ENCODE measurements at regions not wholly inside any gene's neighbourhood (a gene's known extent, or its start where the extent isn't known, plus 50 kb on each side); places are given as distances from the start of the nearest gene placed in this dataset.

DNA sequence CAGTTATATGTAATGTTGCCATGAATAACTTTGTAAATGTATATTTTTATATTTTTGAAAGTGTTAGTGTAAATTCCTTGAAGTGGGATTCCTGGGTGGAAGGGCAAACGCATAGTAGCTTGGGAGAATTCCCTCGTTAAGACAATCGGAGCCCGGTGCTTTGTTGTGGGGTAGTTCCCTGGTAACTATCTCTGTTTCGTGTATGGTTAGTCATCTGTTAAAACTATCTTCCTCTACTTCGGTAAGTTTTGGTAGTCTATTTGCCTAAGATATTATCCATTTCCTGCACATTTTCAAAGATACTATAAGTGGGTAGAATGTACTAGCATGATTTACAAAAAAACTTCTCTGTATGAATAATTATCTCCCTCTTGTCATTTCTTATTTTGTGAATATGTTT lies 113.8 kb upstream of the NRXN1 start:
- DNase-seq, result no peak

DNA sequence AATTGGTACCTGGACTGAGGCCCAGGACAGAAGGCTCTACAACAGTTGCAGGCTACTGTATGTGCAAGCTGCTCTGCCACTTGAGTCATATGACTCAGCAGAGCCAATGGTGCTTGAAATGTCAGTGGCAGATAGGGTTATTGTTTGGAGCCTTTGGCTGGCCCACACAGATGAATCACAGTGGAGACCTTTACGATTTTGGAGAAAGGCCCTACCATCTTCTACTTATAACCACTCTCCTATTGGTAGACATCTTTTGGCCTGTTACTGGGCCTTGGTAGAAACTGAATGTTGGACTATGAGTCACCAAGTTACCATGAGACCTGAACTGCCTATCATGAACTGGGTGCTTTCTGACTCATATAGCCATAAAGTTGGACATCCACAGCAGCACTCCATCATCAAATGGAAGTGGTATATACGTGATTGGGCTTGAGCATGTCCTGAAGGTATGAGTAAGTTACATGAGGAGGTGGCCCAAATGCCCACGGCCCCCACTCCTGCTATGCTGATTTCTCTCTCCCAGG lies 88.9 kb upstream of the NRXN1 start:
- DNase-seq, result no peak

DNA sequence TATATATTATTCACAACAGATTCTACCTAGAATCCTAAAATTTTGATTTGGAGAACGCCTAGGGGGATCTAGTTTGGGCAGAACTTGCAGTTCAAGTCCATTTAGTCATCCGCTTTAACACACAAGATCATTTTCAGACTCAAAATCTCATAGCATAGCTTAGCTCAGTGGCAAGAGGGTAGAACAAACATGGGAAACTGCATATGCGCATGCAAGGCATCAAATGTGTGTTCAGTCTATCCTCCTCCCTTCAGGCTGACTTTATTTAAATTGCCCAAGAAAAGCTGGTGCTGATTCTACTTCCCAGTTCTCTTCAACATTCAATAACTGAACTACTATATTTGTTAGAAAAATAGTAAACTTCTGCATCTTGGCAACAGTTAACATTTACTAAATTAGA lies 79.6 kb upstream of the NRXN1 start:
- no peak for DNase-seq

DNA sequence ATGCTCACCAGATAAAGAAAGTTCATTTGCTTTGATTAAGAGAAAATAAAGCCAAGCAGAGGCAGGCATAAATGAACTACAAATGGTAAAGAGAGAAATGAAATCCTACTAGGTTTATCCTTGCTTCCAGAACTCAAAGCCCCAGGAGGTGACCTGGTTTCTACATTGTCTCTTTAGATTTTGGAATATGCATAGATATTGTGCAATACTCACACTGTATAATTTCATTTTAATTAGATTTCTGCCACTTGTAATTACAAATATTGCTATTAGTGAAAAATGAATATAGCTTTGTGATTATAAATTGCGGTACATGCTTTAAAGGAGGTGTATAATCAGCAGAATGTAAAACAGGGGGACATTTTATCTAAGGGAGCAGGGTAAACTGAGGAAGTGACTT lies 76.9 kb upstream of the NRXN1 start:
- DNase-seq, result no peak

DNA sequence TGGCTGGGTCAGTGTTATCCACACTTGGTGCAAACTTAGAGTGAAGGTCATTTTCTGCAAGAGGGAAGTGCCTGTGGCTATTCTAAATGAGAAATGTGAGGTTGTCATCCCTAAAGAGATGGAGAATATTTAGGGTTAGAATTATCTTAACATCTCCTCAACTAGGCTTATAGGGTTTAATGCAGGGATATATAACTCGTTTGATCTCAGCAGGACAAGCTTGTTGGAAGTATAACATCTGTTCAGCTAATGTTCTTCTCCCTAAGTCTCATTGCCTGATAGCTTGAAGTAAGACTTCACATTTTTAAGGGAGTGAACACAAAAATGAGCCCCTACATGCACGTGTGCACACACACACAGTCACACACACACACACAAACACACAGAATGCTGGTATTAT lies 75.9 kb upstream of the NRXN1 start:
- no peak for DNase-seq

DNA sequence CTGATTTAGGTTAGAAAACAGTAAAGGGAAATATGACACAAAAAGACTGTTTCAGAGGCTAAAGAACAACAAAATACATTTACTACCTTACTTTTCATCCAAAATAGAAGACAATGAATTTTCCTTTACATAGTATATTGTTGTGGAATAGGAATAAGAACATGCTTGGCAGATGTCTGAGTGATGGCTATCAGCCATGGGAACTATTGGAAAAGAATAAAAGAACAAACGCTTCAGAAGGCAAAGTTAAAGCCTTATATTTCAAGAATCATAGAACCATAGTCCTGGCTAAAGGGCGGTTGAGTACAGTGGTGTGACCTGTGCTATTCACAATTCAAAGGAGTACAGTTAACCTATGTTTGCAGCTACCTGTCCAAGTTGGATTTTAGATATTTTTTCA lies 73.9 kb upstream of the NRXN1 start:
- no peak for DNase-seq

- DNase-seq, result no peak
Observed at GRCh38 chr2:51103205-51103604, 71.3 kb upstream of the NRXN1 start.

- DNase-seq, result no peak
Observed at GRCh38 chr2:51093016-51093415, 61.1 kb upstream of the NRXN1 start.

GRCh38 chr2:51085420-51086068 lies 53.6 kb upstream of the NRXN1 start:
- no peak for DNase-seq

DNA sequence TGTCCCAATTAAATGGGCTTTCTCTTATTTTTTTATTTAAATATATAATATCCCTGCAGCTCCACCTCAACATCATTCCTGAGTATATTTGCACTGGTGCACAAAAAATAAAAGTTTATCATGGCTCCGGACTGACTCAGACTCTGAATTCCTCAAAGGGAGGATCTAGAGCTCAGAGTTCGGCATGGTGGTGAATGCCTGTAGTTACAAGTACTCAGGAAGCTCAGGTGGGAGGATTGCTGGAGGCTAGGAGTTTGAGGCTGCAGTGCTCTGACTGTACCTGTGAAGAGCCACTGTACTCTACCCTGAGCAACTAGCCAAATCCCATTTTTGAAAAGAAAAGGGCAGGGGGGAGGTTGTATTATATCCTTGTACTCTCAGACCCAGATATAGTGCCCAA lies 52.8 kb upstream of the NRXN1 start:
- no peak for DNase-seq
